ENCODE measurements at regions not wholly inside any gene's neighbourhood (a gene's known extent, or its start where the extent isn't known, plus 50 kb on each side); places are given as distances from the start of the nearest gene placed in this dataset.

DNA sequence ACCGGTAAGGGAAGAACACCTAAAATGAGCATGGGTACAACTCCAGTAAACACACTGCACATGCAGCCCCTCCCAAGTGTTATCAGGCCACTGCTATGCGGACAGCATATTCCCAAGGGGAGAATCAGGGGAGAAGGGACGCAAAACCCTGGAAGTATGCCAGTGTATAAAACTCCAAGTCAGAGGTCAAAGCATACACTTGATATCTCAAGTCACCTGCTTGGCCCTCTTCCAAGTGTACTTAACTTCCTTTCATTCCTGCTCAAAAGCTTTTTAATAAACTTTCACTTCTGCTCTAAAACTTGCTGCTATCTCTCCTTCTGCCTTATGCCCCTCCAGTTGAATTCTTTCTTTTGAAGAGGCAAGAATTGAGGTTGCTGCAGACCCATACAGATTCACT is 408.1 kb downstream of the HTR1A start:
- H3K4me1 Mint-ChIP-seq, result no peaks in the 10 kb centered on the region
- TF ChIP-seq, protein P1, sequence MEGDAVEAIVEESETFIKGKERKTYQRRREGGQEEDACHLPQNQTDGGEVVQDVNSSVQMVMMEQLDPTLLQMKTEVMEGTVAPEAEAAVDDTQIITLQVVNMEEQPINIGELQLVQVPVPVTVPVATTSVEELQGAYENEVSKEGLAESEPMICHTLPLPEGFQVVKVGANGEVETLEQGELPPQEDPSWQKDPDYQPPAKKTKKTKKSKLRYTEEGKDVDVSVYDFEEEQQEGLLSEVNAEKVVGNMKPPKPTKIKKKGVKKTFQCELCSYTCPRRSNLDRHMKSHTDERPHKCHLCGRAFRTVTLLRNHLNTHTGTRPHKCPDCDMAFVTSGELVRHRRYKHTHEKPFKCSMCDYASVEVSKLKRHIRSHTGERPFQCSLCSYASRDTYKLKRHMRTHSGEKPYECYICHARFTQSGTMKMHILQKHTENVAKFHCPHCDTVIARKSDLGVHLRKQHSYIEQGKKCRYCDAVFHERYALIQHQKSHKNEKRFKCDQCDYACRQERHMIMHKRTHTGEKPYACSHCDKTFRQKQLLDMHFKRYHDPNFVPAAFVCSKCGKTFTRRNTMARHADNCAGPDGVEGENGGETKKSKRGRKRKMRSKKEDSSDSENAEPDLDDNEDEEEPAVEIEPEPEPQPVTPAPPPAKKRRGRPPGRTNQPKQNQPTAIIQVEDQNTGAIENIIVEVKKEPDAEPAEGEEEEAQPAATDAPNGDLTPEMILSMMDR (IDR thresholded peaks at IDR 0.05), result no peak
- no peak for TF ChIP-seq EZH2phosphoT487 (IDR thresholded peaks at IDR 0.05)
- Histone ChIP-seq H3F3A (ENCODE audit: low read depth) (no peaks in the 10 kb centered on the region), H3K4me3 (no peak overlapping the region), H3K4me2 (no peak overlapping the region), H2AFZ (replicated peaks) (no peak overlapping the region), H3K9me3 (ENCODE audit: low read depth) (no peaks in the 10 kb centered on the region), H3K4me1 (no peaks in the 10 kb centered on the region), H3K27ac (no peak overlapping the region), H3K79me2 (ENCODE audit: low read depth) (no peaks in the 10 kb centered on the region), H3K9ac (no peak overlapping the region), H4K20me1 (ENCODE audit: low read depth) (no peaks in the 10 kb centered on the region), H3K27me3 (no peaks in the 10 kb centered on the region), H3K36me3 (no peaks in the 10 kb centered on the region)
- no peak overlapping the region for H3K4me3 Mint-ChIP-seq
- H3K27ac Mint-ChIP-seq, result no peak overlapping the region
- no peaks in the 10 kb centered on the region for H3K9me3 Mint-ChIP-seq
- DNase-seq (ENCODE audit: low spot score), result no peak
- H3K27me3 Mint-ChIP-seq (ENCODE audit: insufficient read depth, low read depth), result no peaks in the 10 kb centered on the region
- H3K36me3 Mint-ChIP-seq, result no peaks in the 10 kb centered on the region

DNA sequence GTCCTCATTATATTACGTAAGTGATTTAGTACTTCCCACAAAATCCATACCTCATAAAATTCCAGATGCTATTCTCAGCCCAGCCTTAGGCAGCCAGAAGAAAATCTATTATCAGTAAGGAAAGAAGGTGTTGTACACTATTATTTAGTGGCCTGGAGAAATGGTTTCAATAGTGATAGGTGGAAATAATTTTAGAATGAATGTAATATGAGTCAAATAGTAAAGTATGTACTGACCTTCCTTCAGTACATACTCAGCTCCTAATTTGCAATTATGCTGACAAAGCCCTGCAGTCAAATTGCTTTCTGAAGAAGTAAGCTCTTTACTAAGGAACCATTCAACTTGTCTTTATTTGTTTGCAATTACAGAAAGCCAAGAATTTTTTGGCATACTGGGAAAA is 409.2 kb downstream of the HTR1A start:
- DNase-seq (ENCODE audit: low spot score), result no peak
- no peaks in the 10 kb centered on the region for H3K9me3 ChIP-seq (ENCODE audit: low read depth)
- no peaks in the 10 kb centered on the region for H3K4me1 ChIP-seq
- H3K27me3 Mint-ChIP-seq (ENCODE audit: insufficient read depth, low read depth), result no peaks in the 10 kb centered on the region
- no peaks in the 10 kb centered on the region for H3K36me3 ChIP-seq
- no peak overlapping the region for H3K27ac ChIP-seq
- H3K9ac ChIP-seq, result no peak overlapping the region
- H2AFZ ChIP-seq (replicated peaks), result no peak overlapping the region
- H3K27ac Mint-ChIP-seq, result no peak overlapping the region
- no peaks in the 10 kb centered on the region for H3K4me1 Mint-ChIP-seq
- H3K4me2 ChIP-seq, result no peak overlapping the region
- H3K36me3 Mint-ChIP-seq, result no peaks in the 10 kb centered on the region
- no peaks in the 10 kb centered on the region for H3K9me3 Mint-ChIP-seq
- no peaks in the 10 kb centered on the region for H3F3A ChIP-seq (ENCODE audit: low read depth)
- H4K20me1 ChIP-seq (ENCODE audit: low read depth), result no peaks in the 10 kb centered on the region
- H3K4me3 ChIP-seq, result no peak overlapping the region
- H3K27me3 ChIP-seq, result no peaks in the 10 kb centered on the region
- H3K79me2 ChIP-seq (ENCODE audit: low read depth), result no peaks in the 10 kb centered on the region
- TF ChIP-seq, protein P1 (IDR thresholded peaks at IDR 0.05), result no peak
- no peak overlapping the region for H3K4me3 Mint-ChIP-seq

DNA sequence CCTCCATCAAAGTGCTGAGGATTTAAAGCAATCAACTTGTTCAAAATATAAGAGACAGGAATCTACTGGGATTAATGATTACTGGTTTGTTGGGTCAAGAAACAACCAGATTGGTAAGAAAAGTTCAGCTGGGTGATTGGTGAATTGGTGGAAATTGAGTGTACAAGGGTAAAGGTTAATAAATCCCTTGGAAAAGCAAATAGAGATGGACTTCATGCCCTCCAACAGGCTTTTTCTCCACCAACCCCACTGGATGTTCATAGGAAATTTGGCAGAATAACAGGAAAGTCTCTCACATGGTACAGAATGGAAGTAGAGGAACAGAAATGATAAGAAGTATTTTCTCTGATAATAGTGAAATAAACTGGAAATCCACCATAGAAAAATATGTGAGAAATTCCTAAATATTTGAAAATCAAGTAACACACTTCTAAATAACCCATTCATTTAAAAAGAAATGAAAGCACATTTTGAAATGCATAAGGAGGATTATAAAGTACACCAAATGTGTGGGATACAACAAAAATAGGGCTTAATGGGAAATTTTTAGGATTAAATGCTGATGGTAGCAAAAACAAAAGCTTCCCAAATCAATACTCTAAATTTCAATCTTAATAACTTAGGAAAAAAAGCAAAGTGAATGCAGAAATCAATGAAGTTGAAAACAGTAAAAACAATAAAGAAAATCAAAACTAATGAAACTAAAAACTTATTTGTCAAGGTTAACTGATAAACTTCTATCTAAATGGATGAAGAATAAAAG is 426.2 kb downstream of the HTR1A start:
- Histone ChIP-seq H3K9me3 (ENCODE audit: low read depth) (no peaks in the 10 kb centered on the region), H3K79me2 (ENCODE audit: low read depth) (no peaks in the 10 kb centered on the region), H2AFZ (replicated peaks) (no peak overlapping the region), H3K27ac (no peak overlapping the region), H3K36me3 (no peaks in the 10 kb centered on the region), H3F3A (ENCODE audit: low read depth) (no peaks in the 10 kb centered on the region), H4K20me1 (ENCODE audit: low read depth) (no peaks in the 10 kb centered on the region), H3K4me2 (no peak overlapping the region), H3K27me3 (no peaks in the 10 kb centered on the region), H3K4me1 (no peaks in the 10 kb centered on the region), H3K4me3 (no peak overlapping the region), H3K9ac (no peak overlapping the region)
- Mint-ChIP-seq H3K4me3 (no peak overlapping the region), H3K9me3 (no peaks in the 10 kb centered on the region), H3K27ac (no peak overlapping the region), H3K4me1 (no peaks in the 10 kb centered on the region), H3K36me3 (no peaks in the 10 kb centered on the region), H3K27me3 (ENCODE audit: insufficient read depth, low read depth) (no peaks in the 10 kb centered on the region)
- no peak for TF ChIP-seq EZH2 (IDR thresholded peaks at IDR 0.05)
- TF ChIP-seq, protein P1 (IDR thresholded peaks at IDR 0.05), result no peak
- TF ChIP-seq EZH2phosphoT487 (IDR thresholded peaks at IDR 0.05), result no peak
- no peak for DNase-seq (ENCODE audit: low spot score)
